ENCODE measurements at regions not wholly inside any gene's neighbourhood (a gene's known extent, or its start where the extent isn't known, plus 50 kb on each side); places are given as distances from the start of the nearest gene placed in this dataset.
"Not testable (repeated sequence)": the region's sequence is repeated elsewhere in the genome, so short reads cannot be mapped to it uniquely, and the experiment has no call there.

DNA sequence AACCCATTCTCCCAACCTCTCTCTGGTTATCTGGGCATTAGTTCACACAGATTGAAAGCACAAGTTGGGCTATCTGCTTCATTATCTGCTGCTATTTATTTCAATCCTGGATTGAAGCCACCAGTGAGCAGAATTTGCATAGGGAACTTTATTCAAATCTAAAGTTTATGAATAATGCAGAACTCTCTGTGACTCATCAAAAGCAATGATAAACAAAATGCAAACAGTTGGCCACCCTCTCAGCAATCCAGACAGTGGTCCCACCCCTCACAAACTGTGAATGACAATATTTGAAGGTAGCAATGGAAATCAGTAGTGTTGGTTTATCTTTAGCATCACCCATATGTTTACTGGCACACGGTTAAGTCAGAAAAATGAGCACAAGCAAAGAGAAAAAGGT, 106.8 kb upstream of the TMEM178A start:
- Mint-ChIP-seq H3K4me1 (no peaks in the 10 kb centered on the region), H3K4me3 (no peak overlapping the region), H3K27ac (no peak overlapping the region), H3K9me3 (peaks cover 14% of the 10 kb centered on the region), H3K36me3 (peaks cover 2% of the 10 kb centered on the region), H3K27me3 (no peaks in the 10 kb centered on the region)
- no peak for DNase-seq
- CTCF ChIA-PET, result no interaction called here

- H3K36me3 Mint-ChIP-seq, result peaks cover 2% of the 10 kb centered on the region
- no peaks in the 10 kb centered on the region for H3K27me3 Mint-ChIP-seq
- no peaks in the 10 kb centered on the region for H3K4me1 Mint-ChIP-seq
- H3K27ac Mint-ChIP-seq, result no peak overlapping the region
- H3K4me3 Mint-ChIP-seq, result no peak overlapping the region
- peaks cover 26% of the 10 kb centered on the region for H3K9me3 Mint-ChIP-seq
- no peak for DNase-seq
- CTCF ChIA-PET, result no interaction called here
Observed at GRCh38 chr2:39563572-39563971, 102.1 kb upstream of the TMEM178A start.

DNA sequence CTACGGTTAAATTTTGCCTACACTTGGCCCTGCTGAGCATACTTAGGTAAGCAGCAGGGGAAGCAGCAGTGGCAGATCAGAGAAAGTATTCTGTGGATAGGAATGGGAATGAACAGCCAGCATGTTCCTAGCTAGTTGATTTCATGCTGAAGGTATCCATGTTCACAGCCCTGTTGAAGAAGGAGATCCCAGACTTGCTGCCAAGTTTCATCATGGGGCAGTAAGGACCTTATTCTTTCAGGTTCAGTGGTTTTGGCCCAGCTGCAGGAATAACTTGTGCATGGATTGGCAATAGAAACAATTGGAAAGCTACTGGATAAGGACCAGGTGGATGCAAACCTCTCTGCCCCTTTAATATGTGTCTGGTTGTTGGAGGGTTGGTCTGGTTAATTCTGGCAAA, 98.2 kb upstream of the TMEM178A start:
- Mint-ChIP-seq H3K4me1 (no peaks in the 10 kb centered on the region), H3K27me3 (no peaks in the 10 kb centered on the region), H3K36me3 (peaks cover 2% of the 10 kb centered on the region), H3K9me3 (peaks cover 24% of the 10 kb centered on the region), H3K4me3 (no peak overlapping the region), H3K27ac (no peak overlapping the region)
- no peak for DNase-seq
- CTCF ChIA-PET, result interaction anchor here (0.9 kb wide), 1 partner anchor 163 kb away, joined by 3 read pairs; no protein-coding TSS in a partner anchor

- no peak for DNase-seq
- Mint-ChIP-seq H3K9me3 (peaks cover 19% of the 10 kb centered on the region), H3K27me3 (no peaks in the 10 kb centered on the region), H3K36me3 (peaks cover 2% of the 10 kb centered on the region), H3K4me1 (no peaks in the 10 kb centered on the region), H3K4me3 (no peak overlapping the region), H3K27ac (no peak overlapping the region)
- CTCF ChIA-PET, result interaction anchor here (0.9 kb wide), 1 partner anchor 162 kb away, joined by 3 read pairs; no protein-coding TSS in a partner anchor
Observed at GRCh38 chr2:39568116-39568515, 97.6 kb upstream of the TMEM178A start.

DNA sequence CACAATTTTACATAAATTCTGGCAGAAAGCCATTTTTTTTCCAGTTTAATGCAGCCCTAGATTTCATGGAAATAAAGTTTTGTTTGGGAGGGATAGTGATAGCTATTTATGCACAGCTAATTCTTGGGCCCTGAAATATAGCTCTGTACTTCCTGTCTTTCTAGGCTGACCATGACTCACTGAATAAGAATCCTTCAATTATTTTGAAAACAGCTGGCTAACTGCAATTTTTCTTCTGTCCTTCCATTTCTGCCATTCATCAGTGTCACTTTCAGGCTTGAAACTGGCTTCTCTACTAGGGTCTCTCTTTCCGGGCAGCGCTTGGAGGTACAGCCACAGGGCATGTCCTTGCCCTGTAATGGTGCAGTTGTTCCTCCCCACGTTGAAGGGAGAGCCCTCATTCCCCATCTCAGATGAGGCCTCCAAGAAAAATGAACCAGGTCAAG, 97.1 kb upstream of the TMEM178A start:
- Mint-ChIP-seq H3K4me3 (no peak overlapping the region), H3K4me1 (no peaks in the 10 kb centered on the region), H3K27me3 (no peaks in the 10 kb centered on the region), H3K36me3 (no peaks in the 10 kb centered on the region), H3K27ac (no peak overlapping the region), H3K9me3 (peaks cover 15% of the 10 kb centered on the region)
- DNase-seq, result no peak
- CTCF ChIA-PET, result no interaction called here

GRCh38 chr2:39570130-39570555, 95.6 kb upstream of the TMEM178A start:
- CTCF ChIA-PET, result no interaction called here
- no peaks in the 10 kb centered on the region for H3K36me3 Mint-ChIP-seq

GRCh38 chr2:39570614-39571013, 95.1 kb upstream of the TMEM178A start:
- no peak overlapping the region for H3K4me3 Mint-ChIP-seq
- H3K27ac Mint-ChIP-seq, result no peak overlapping the region
- H3K9me3 Mint-ChIP-seq, result peaks cover 2% of the 10 kb centered on the region
- no peaks in the 10 kb centered on the region for H3K36me3 Mint-ChIP-seq
- no peaks in the 10 kb centered on the region for H3K27me3 Mint-ChIP-seq
- DNase-seq, result no peak
- CTCF ChIA-PET, result no interaction called here
- no peaks in the 10 kb centered on the region for H3K4me1 Mint-ChIP-seq

More at GRCh38 chr2:39570130-39570555, 95.6 kb upstream of the TMEM178A start:
- DNase-seq, result no peak
- no peak overlapping the region for H3K4me3 Mint-ChIP-seq
- H3K4me1 Mint-ChIP-seq, result no peaks in the 10 kb centered on the region
- no peaks in the 10 kb centered on the region for H3K27me3 Mint-ChIP-seq
- H3K9me3 Mint-ChIP-seq, result peaks cover 2% of the 10 kb centered on the region
- H3K27ac Mint-ChIP-seq, result no peak overlapping the region

DNA sequence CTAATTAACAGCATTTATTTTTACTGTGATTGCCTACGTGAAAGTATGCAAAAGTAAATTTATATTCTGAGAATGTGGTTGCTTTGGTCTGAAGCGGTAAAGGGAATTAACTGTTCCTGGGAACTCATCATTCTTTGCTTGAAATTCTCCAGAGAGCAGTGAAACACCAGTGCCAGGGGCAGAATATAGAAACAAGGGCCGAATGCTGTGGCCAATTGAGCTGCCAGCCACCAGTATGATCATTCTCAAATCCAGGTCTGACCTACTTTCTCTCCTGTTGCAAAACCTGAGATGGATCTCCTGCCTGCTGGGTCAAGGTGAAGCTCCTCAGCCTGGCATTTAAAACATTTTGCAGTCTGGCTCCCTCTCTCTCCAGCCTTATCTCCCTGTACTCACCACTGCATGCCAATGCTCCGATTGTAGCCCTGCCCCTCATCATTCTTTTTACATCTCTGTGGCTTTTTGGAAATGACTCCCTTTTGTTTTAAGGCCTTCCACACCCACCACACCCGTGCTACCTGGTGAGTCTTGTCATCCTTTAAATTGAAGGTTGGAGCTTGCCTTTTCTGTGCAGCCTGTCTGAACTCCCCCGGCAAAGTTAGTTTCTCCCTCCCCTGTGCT, 94.5 kb upstream of the TMEM178A start:
- DNase-seq, result no peak
- CTCF ChIA-PET, result no interaction called here
- H3K4me1 Mint-ChIP-seq, result no peaks in the 10 kb centered on the region
- peaks cover 2% of the 10 kb centered on the region for H3K9me3 Mint-ChIP-seq
- H3K27me3 Mint-ChIP-seq, result no peaks in the 10 kb centered on the region
- no peak overlapping the region for H3K4me3 Mint-ChIP-seq
- no peaks in the 10 kb centered on the region for H3K36me3 Mint-ChIP-seq
- no peak overlapping the region for H3K27ac Mint-ChIP-seq

DNA sequence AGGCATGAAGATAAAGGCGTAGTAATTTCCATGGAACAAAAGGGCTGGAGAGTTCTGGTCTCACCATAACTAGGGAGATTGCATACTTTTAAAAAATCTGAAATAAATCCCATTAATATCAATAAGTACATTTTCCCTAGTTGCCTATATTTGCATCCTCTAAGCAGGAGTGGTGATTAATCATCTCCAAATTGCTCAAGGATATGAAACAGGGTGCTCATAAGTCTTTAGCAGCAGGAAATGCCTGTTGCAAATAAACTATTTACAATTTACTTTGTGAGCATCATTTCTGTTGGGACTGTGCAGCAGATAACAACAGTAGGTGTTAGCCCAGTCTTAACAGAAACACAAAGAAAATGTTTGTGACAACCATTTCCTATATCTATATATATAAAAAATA, 92.4 kb upstream of the TMEM178A start:
- DNase-seq, result no peak
- Mint-ChIP-seq H3K27ac (no peak overlapping the region), H3K4me3 (no peak overlapping the region), H3K36me3 (no peaks in the 10 kb centered on the region), H3K9me3 (no peaks in the 10 kb centered on the region), H3K4me1 (no peaks in the 10 kb centered on the region), H3K27me3 (no peaks in the 10 kb centered on the region)
- CTCF ChIA-PET, result no interaction called here

- DNase-seq, result no peak
- no peaks in the 10 kb centered on the region for H3K27me3 Mint-ChIP-seq
- H3K27ac Mint-ChIP-seq, result no peak overlapping the region
- H3K4me3 Mint-ChIP-seq, result no peak overlapping the region
- peaks cover 1% of the 10 kb centered on the region for H3K9me3 Mint-ChIP-seq
- H3K36me3 Mint-ChIP-seq, result no peaks in the 10 kb centered on the region
- CTCF ChIA-PET, result no interaction called here
- no peaks in the 10 kb centered on the region for H3K4me1 Mint-ChIP-seq
Observed at GRCh38 chr2:39581866-39582265, 83.9 kb upstream of the TMEM178A start.

DNA sequence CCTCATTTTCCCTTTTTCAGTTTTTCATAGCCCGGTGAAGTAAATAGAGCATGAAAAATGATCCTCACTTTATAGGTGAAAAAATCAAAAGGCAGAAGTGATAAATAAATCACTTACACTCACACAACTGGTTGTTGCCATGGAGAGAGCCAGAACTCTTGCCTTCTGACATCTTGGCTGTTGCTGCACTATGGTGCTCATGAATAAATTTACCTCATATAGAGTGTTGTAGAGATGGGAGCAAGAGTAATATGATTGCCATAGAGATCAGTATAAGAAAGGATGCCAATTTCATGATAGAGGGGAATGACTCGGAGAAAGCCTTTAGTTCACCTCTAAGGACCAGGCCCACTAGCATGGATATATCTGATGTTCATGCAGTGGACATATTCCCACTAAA, 82.5 kb upstream of the TMEM178A start:
- peaks cover 1% of the 10 kb centered on the region for H3K9me3 Mint-ChIP-seq
- H3K4me1 Mint-ChIP-seq, result no peaks in the 10 kb centered on the region
- H3K27me3 Mint-ChIP-seq, result no peaks in the 10 kb centered on the region
- no peak overlapping the region for H3K27ac Mint-ChIP-seq
- no peak for DNase-seq
- CTCF ChIA-PET, result no interaction called here
- no peaks in the 10 kb centered on the region for H3K36me3 Mint-ChIP-seq
- no peak overlapping the region for H3K4me3 Mint-ChIP-seq

DNA sequence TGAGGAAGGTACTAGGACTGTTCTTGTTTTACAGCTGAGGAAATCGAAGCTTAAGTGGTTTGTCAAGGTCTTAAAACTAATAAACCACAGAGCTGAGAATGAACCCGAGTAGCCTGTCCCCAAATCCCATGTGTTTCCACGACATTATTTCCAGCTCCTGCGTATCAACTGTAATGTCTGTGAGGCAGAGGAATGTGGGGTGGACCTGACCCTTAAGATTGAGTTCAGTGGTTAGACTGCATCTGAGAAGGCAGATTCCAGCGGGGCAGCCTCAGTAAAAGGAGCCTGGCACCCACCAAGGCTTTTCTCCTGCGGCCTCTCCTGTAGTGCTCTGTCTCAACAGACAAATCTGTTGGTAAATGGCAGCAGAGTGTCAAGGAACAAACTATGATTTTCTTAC, 81.9 kb upstream of the TMEM178A start:
- Mint-ChIP-seq H3K4me3 (no peak overlapping the region), H3K9me3 (peaks cover 1% of the 10 kb centered on the region), H3K36me3 (no peaks in the 10 kb centered on the region), H3K27ac (no peak overlapping the region), H3K27me3 (no peaks in the 10 kb centered on the region), H3K4me1 (no peaks in the 10 kb centered on the region)
- no peak for DNase-seq
- CTCF ChIA-PET, result no interaction called here

- Mint-ChIP-seq H3K9me3 (peaks cover 1% of the 10 kb centered on the region), H3K4me1 (no peaks in the 10 kb centered on the region), H3K4me3 (no peak overlapping the region), H3K36me3 (no peaks in the 10 kb centered on the region), H3K27ac (no peak overlapping the region), H3K27me3 (no peaks in the 10 kb centered on the region)
- CTCF ChIA-PET, result no interaction called here
- DNase-seq, result no peak
Observed at GRCh38 chr2:39584283-39584965, 81.3 kb upstream of the TMEM178A start.

GRCh38 chr2:39585531-39585930, 80.2 kb upstream of the TMEM178A start:
- H3K27ac Mint-ChIP-seq, H3K4me3 Mint-ChIP-seq, H3K27me3 Mint-ChIP-seq, H3K36me3 Mint-ChIP-seq, H3K4me1 Mint-ChIP-seq, H3K9me3 Mint-ChIP-seq, DNase-seq: not testable (repeated sequence)
- CTCF ChIA-PET, result interaction anchor here (0.6 kb wide), 1 partner anchor 97 kb away, joined by 4 read pairs; no protein-coding TSS in a partner anchor

DNA sequence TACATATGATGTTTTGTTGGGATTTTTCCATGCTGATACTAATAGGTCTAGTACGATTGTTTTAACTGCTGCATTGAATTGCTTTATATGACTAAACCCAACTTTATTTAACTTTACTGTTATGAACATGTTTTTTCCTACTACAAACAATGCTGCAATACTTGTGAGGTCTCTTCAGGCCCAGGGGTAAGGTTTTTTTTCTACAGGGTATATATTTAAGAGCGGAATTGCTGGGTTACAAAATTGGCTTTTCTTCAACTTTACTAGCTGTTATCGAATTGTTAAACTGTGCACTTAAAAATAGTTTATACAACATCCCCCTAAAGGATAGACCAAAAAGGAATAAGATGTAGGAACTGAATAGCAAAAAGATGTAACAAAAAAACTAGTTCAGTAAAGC, 78.5 kb upstream of the TMEM178A start:
- Mint-ChIP-seq H3K36me3 (no peaks in the 10 kb centered on the region), H3K27me3 (peaks cover 4% of the 10 kb centered on the region), H3K4me3 (no peak overlapping the region), H3K27ac (no peak overlapping the region), H3K9me3 (peaks cover 1% of the 10 kb centered on the region), H3K4me1 (no peaks in the 10 kb centered on the region)
- no peak for DNase-seq
- CTCF ChIA-PET, result no interaction called here

Measured in activated naive CD4-positive, alpha-beta T cell treated with anti-CD3 and anti-CD28 coated beads, Interleukin-2, amount 10 ng/mL, durations not matched to agents 7 days and 5 days (primary cell).